HG03066 (cell line): ENCODE measurements at regions not wholly inside any gene's neighbourhood (a gene's known extent, or its start where the extent isn't known, plus 50 kb on each side); places are given as distances from the start of the nearest gene placed in this dataset.

ENCODE experiments used
- ATAC-seq: cut with Tn5 transposase; IDR thresholded peaks from one replicate; pipeline ENCODE4 v1.9.1; 2021; ENCODE audit warnings: low read depth; ENCODE audit not compliant: unreplicated experiment

GRCh38 chr1:219478811-219479210, 134.1 kb downstream of the ZC3H11B start:
- ATAC-seq: no peak

- no peak for ATAC-seq
Observed at GRCh38 chr1:219477861-219478260, 135.0 kb downstream of the ZC3H11B start.

- peak; percentile 31 for ATAC-seq
Observed at GRCh38 chr1:219476716-219477115, 136.2 kb downstream of the ZC3H11B start.

GRCh38 chr1:219476116-219476515, 136.8 kb downstream of the ZC3H11B start:
- ATAC-seq: peak; percentile 73

GRCh38 chr1:219472596-219472995, 140.3 kb downstream of the ZC3H11B start:
- ATAC-seq: no peak

- ATAC-seq: no peak
Observed at GRCh38 chr1:219467524-219467923, 145.4 kb downstream of the ZC3H11B start.

- no peak for ATAC-seq
Observed at GRCh38 chr1:219466766-219467165, 146.1 kb downstream of the ZC3H11B start.

- peak; percentile 45 for ATAC-seq
Observed at GRCh38 chr1:219465212-219466093, 147.5 kb downstream of the ZC3H11B start.

- no peak for ATAC-seq
Observed at GRCh38 chr1:219463636-219464035, 149.3 kb downstream of the ZC3H11B start.

GRCh38 chr1:219461981-219462400, 150.9 kb downstream of the ZC3H11B start:
- ATAC-seq: no peak

- ATAC-seq: peak; percentile 80
Observed at GRCh38 chr1:219460896-219461815, 151.7 kb downstream of the ZC3H11B start.

- no peak for ATAC-seq
Observed at GRCh38 chr1:219460081-219460895, 152.6 kb downstream of the ZC3H11B start.

- no peak for ATAC-seq
Observed at GRCh38 chr1:219459351-219460080, 153.4 kb downstream of the ZC3H11B start.

- ATAC-seq: no peak
Observed at GRCh38 chr1:219446288-219446687, 166.6 kb downstream of the ZC3H11B start.

- ATAC-seq: no peak
Observed at GRCh38 chr1:219445864-219446263, 167.0 kb downstream of the ZC3H11B start.

GRCh38 chr1:219444474-219444873, 168.4 kb downstream of the ZC3H11B start:
- no peak for ATAC-seq

GRCh38 chr1:219443763-219444162, 169.1 kb downstream of the ZC3H11B start:
- ATAC-seq: no peak

GRCh38 chr1:219442611-219443061, 170.3 kb downstream of the ZC3H11B start:
- ATAC-seq: no peak

- ATAC-seq: no peak
Observed at GRCh38 chr1:219441884-219442283, 171.0 kb downstream of the ZC3H11B start.

- ATAC-seq: no peak
Observed at GRCh38 chr1:219439376-219439775, 173.5 kb downstream of the ZC3H11B start.
